Hindlimb muscle (tissue), 1 donor: ENCODE measurements at regions not wholly inside any gene's neighbourhood (a gene's known extent, or its start where the extent isn't known, plus 50 kb on each side); places are given as distances from the start of the nearest gene placed in this dataset.

Experiments used
- DNase-seq: peaks from one replicate; pipeline ENCODE4 v3.0.0-alpha.2; 2013

- no peak for DNase-seq
These were observed 120.3 kb upstream of the CTSO start for GRCh38 chr4:156073976-156074375.

- DNase-seq, result no peak
These were observed 107.0 kb upstream of the CTSO start for GRCh38 chr4:156060661-156061060.

- no peak for DNase-seq
These were observed 99.5 kb upstream of the CTSO start for GRCh38 chr4:156053174-156053573.

- DNase-seq, result no peak
These were observed 98.5 kb upstream of the CTSO start for GRCh38 chr4:156052116-156052515.

- no peak for DNase-seq
These were observed 85.1 kb upstream of the CTSO start for GRCh38 chr4:156038772-156039171.

GRCh38 chr4:156036496-156036895, 82.8 kb upstream of the CTSO start:
- no peak for DNase-seq

- DNase-seq, result no peak
These were observed 76.0 kb upstream of the CTSO start for GRCh38 chr4:156029691-156030090.

- DNase-seq, result no peak
These were observed 67.6 kb upstream of the CTSO start for GRCh38 chr4:156021298-156021697.

- no peak for DNase-seq
These were observed 65.6 kb upstream of the CTSO start for GRCh38 chr4:156019246-156019645.

GRCh38 chr4:156018383-156018782, 64.7 kb upstream of the CTSO start:
- DNase-seq, result no peak

- no peak for DNase-seq
These were observed 62.1 kb upstream of the CTSO start for GRCh38 chr4:156015781-156016180.

- no peak for DNase-seq
These were observed 52.5 kb upstream of the CTSO start for GRCh38 chr4:156006192-156006591.
